ENCODE measurements at regions not wholly inside any gene's neighbourhood (a gene's known extent, or its start where the extent isn't known, plus 50 kb on each side); places are given as distances from the start of the nearest gene placed in this dataset.

- intact Hi-C loops (cut with micrococcal nuclease; ENCODE audit: unreplicated experiment), result no loop called here
- no peak for TF ChIP-seq EZH2 (IDR thresholded peaks at IDR 0.05; ENCODE audit: borderline replicate concordance, low read depth, low read length, poor library complexity, severe bottlenecking)
- TF ChIP-seq, protein P1, sequence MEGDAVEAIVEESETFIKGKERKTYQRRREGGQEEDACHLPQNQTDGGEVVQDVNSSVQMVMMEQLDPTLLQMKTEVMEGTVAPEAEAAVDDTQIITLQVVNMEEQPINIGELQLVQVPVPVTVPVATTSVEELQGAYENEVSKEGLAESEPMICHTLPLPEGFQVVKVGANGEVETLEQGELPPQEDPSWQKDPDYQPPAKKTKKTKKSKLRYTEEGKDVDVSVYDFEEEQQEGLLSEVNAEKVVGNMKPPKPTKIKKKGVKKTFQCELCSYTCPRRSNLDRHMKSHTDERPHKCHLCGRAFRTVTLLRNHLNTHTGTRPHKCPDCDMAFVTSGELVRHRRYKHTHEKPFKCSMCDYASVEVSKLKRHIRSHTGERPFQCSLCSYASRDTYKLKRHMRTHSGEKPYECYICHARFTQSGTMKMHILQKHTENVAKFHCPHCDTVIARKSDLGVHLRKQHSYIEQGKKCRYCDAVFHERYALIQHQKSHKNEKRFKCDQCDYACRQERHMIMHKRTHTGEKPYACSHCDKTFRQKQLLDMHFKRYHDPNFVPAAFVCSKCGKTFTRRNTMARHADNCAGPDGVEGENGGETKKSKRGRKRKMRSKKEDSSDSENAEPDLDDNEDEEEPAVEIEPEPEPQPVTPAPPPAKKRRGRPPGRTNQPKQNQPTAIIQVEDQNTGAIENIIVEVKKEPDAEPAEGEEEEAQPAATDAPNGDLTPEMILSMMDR (conservative IDR thresholded peaks at IDR 0.05; ENCODE audit: low read depth, low read length), result no peak
- POLR2A ChIA-PET (ENCODE audit: low non-redundant PET), result no interaction called here
Measured at GRCh38 chr2:34069604-34070003, 470.5 kb upstream of the FAM98A start.

GRCh38 chr2:34050413-34050812 lies 451.3 kb upstream of the FAM98A start:
- Histone ChIP-seq H3K36me3 (ENCODE audit: insufficient read depth, low read length, poor library complexity, severe bottlenecking) (no peaks in the 10 kb centered on the region), H3K27ac (ENCODE audit: low read depth, low read length, poor library complexity, severe bottlenecking) (no peak overlapping the region), H3K4me3 (ENCODE audit: low read depth, low read length, poor library complexity, severe bottlenecking) (no peak overlapping the region), H3K4me1 (ENCODE audit: insufficient read depth, low read length, poor library complexity, severe bottlenecking) (no peaks in the 10 kb centered on the region), H3K27me3 (replicated peaks; ENCODE audit: insufficient read depth, low read depth, low read length, poor library complexity) (no peaks in the 10 kb centered on the region), H3K9me3 (ENCODE audit: low read depth, low read length, poor library complexity, severe bottlenecking) (no peaks in the 10 kb centered on the region)
- TF ChIP-seq, protein P1 (conservative IDR thresholded peaks at IDR 0.05; ENCODE audit: low read depth, low read length), result no peak
- TF ChIP-seq EZH2 (IDR thresholded peaks at IDR 0.05; ENCODE audit: borderline replicate concordance, low read depth, low read length, poor library complexity, severe bottlenecking), result no peak
- ChIA-PET CTCF (no interaction called here), POLR2A (ENCODE audit: low non-redundant PET) (interaction anchor here (0.6 kb wide), 1 partner anchor 11 kb away, joined by 3 read pairs; no protein-coding TSS in a partner anchor)
- no peak for DNase-seq (ENCODE audit: low spot score)
- BruUV-seq (replicated peaks), result no TSS peak
- intact Hi-C loops (cut with micrococcal nuclease; ENCODE audit: unreplicated experiment), result no loop called here

More at GRCh38 chr2:34069604-34070003, 470.5 kb upstream of the FAM98A start:
- DNase-seq (ENCODE audit: low spot score), result no peak
- Histone ChIP-seq H3K4me3 (ENCODE audit: low read depth, low read length, poor library complexity, severe bottlenecking) (no peak overlapping the region), H3K36me3 (ENCODE audit: insufficient read depth, low read length, poor library complexity, severe bottlenecking) (no peaks in the 10 kb centered on the region), H3K9me3 (ENCODE audit: low read depth, low read length, poor library complexity, severe bottlenecking) (no peaks in the 10 kb centered on the region), H3K27me3 (replicated peaks; ENCODE audit: insufficient read depth, low read depth, low read length, poor library complexity) (no peaks in the 10 kb centered on the region), H3K4me1 (ENCODE audit: insufficient read depth, low read length, poor library complexity, severe bottlenecking) (no peaks in the 10 kb centered on the region), H3K27ac (ENCODE audit: low read depth, low read length, poor library complexity, severe bottlenecking) (no peak overlapping the region)
- BruUV-seq (replicated peaks), result no TSS peak
- CTCF ChIA-PET, result no interaction called here

GRCh38 chr2:34045101-34045655 lies 446.1 kb upstream of the FAM98A start:
- H3K36me3 ChIP-seq (ENCODE audit: insufficient read depth, low read length, poor library complexity, severe bottlenecking), result no peaks in the 10 kb centered on the region
- intact Hi-C loops (cut with micrococcal nuclease; ENCODE audit: unreplicated experiment), result no loop called here
- ChIA-PET CTCF (no interaction called here), POLR2A (ENCODE audit: low non-redundant PET) (no interaction called here)
- no peak for DNase-seq (ENCODE audit: low spot score)
- no TSS peak for BruUV-seq (replicated peaks)
- H3K27me3 ChIP-seq (replicated peaks; ENCODE audit: insufficient read depth, low read depth, low read length, poor library complexity), result no peaks in the 10 kb centered on the region
- H3K27ac ChIP-seq (ENCODE audit: low read depth, low read length, poor library complexity, severe bottlenecking), result no peak overlapping the region
- TF ChIP-seq, protein P1 (conservative IDR thresholded peaks at IDR 0.05; ENCODE audit: low read depth, low read length), result no peak
- no peak for TF ChIP-seq EZH2 (IDR thresholded peaks at IDR 0.05; ENCODE audit: borderline replicate concordance, low read depth, low read length, poor library complexity, severe bottlenecking)
- H3K4me1 ChIP-seq (ENCODE audit: insufficient read depth, low read length, poor library complexity, severe bottlenecking), result no peaks in the 10 kb centered on the region
- no peaks in the 10 kb centered on the region for H3K9me3 ChIP-seq (ENCODE audit: low read depth, low read length, poor library complexity, severe bottlenecking)
- no peak overlapping the region for H3K4me3 ChIP-seq (ENCODE audit: low read depth, low read length, poor library complexity, severe bottlenecking)
